ENCODE measurements at regions not wholly inside any gene's neighbourhood (a gene's known extent, or its start where the extent isn't known, plus 50 kb on each side); places are given as distances from the start of the nearest gene placed in this dataset.

DNA sequence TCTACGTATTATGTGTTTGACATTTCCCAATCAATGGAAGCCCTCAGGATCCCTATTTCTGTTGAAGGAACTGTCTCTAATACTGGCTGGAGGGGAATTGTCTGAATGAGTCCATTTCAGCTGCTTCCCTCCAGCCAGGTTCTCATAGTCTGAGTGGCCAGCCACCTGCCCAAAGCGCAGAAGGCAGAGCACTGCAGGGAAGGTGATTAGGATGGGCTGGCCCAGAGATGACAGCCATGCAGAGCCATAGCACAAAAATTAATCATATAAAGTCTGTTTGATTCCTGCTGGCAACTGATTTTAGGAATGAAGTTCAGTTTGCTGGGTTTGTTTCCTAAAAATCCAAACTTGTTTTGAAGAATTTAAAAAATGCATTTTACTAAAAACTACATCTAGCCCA lies 327.1 kb downstream of the ETAA1 start:
- no peak overlapping the region for H3K4me3 ChIP-seq (ENCODE audit: low read length)
- H3K9ac ChIP-seq (ENCODE audit: low read depth, low read length): no peak overlapping the region
- no peaks in the 10 kb centered on the region for H3K27me3 ChIP-seq (ENCODE audit: insufficient read depth, low read length)
- no peaks in the 10 kb centered on the region for H3K36me3 ChIP-seq (ENCODE audit: insufficient read depth, low read depth, low read length)
- no peaks in the 10 kb centered on the region for H3K4me1 ChIP-seq (ENCODE audit: insufficient read depth, low read length)
- H3K27ac ChIP-seq (ENCODE audit: low read length): no peak overlapping the region
- peaks cover 8% of the 10 kb centered on the region for H3K9me3 ChIP-seq (ENCODE audit: insufficient read depth, low read depth, low read length)

GRCh38 chr2:67725731-67726130 lies 328.6 kb downstream of the ETAA1 start:
- no peak overlapping the region for H3K27ac ChIP-seq (ENCODE audit: low read length)
- H3K9me3 ChIP-seq (ENCODE audit: insufficient read depth, low read depth, low read length): peaks cover 8% of the 10 kb centered on the region
- no peaks in the 10 kb centered on the region for H3K27me3 ChIP-seq (ENCODE audit: insufficient read depth, low read length)
- no peaks in the 10 kb centered on the region for H3K4me1 ChIP-seq (ENCODE audit: insufficient read depth, low read length)
- H3K36me3 ChIP-seq (ENCODE audit: insufficient read depth, low read depth, low read length): no peaks in the 10 kb centered on the region
- no peak overlapping the region for H3K4me3 ChIP-seq (ENCODE audit: low read length)
- no peak overlapping the region for H3K9ac ChIP-seq (ENCODE audit: low read depth, low read length)

DNA sequence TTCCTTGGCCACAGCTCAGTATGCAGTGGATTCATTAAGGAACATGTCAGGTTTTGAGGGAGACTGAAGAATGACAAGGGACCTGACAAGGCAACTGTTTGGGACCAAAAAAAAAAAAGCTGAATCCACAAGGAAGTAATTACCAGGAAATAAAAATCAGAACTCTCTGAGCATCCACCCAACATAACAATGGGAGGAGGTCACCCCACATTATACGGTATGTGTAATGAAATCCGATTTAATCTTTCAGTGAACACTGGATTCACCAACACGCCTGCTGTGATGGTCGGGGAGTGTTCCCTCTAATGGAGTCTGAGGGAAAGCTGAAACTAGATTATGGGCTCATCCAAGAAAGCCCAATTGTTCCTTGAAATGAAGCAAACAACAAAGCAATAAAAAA lies 329.3 kb downstream of the ETAA1 start:
- H3K27ac ChIP-seq (ENCODE audit: low read length): no peak overlapping the region
- no peaks in the 10 kb centered on the region for H3K4me1 ChIP-seq (ENCODE audit: insufficient read depth, low read length)
- no peaks in the 10 kb centered on the region for H3K36me3 ChIP-seq (ENCODE audit: insufficient read depth, low read depth, low read length)
- H3K9ac ChIP-seq (ENCODE audit: low read depth, low read length): no peak overlapping the region
- peaks cover 3% of the 10 kb centered on the region; the same call in 1 of the 2 replicates for H3K9me3 ChIP-seq (ENCODE audit: insufficient read depth, low read depth, low read length)
- no peaks in the 10 kb centered on the region for H3K27me3 ChIP-seq (ENCODE audit: insufficient read depth, low read length)
- no peak overlapping the region for H3K4me3 ChIP-seq (ENCODE audit: low read length)

GRCh38 chr2:67727131-67727530 lies 330.0 kb downstream of the ETAA1 start:
- no peaks in the 10 kb centered on the region for H3K36me3 ChIP-seq (ENCODE audit: insufficient read depth, low read depth, low read length)
- H3K9me3 ChIP-seq (ENCODE audit: insufficient read depth, low read depth, low read length): no peaks in the 10 kb centered on the region
- H3K4me1 ChIP-seq (ENCODE audit: insufficient read depth, low read length): no peaks in the 10 kb centered on the region
- no peak overlapping the region for H3K9ac ChIP-seq (ENCODE audit: low read depth, low read length)
- H3K27ac ChIP-seq (ENCODE audit: low read length): no peak overlapping the region
- H3K27me3 ChIP-seq (ENCODE audit: insufficient read depth, low read length): no peaks in the 10 kb centered on the region
- H3K4me3 ChIP-seq (ENCODE audit: low read length): no peak overlapping the region

DNA sequence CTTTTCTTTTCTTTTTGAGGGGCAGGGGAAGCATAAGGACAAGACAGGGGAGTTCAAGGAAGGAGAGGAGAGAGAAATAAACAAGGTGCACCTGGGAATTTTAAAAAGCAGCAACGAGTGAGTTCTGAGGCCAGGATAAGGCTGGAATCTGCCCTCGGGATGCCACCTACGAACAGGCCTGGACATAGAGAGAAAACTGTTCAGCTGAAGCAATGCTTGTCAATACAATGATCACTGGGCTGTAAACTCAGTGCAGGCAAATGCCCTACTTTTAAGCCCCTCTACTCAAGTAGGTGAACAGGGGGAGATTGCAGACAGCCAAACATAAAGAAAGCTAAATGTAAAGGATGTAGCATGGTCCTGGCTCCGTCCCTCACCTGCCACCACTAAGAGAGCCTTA lies 330.5 kb downstream of the ETAA1 start:
- Histone ChIP-seq H3K9me3 (ENCODE audit: insufficient read depth, low read depth, low read length) (no peaks in the 10 kb centered on the region), H3K36me3 (ENCODE audit: insufficient read depth, low read depth, low read length) (no peaks in the 10 kb centered on the region), H3K9ac (ENCODE audit: low read depth, low read length) (no peak overlapping the region), H3K27me3 (ENCODE audit: insufficient read depth, low read length) (no peaks in the 10 kb centered on the region), H3K27ac (ENCODE audit: low read length) (no peak overlapping the region), H3K4me1 (ENCODE audit: insufficient read depth, low read length) (no peaks in the 10 kb centered on the region), H3K4me3 (ENCODE audit: low read length) (no peak overlapping the region)

GRCh38 chr2:67729474-67729873 lies 332.3 kb downstream of the ETAA1 start:
- H3K27ac ChIP-seq (ENCODE audit: low read length): no peak overlapping the region
- H3K4me1 ChIP-seq (ENCODE audit: insufficient read depth, low read length): no peaks in the 10 kb centered on the region
- no peaks in the 10 kb centered on the region for H3K27me3 ChIP-seq (ENCODE audit: insufficient read depth, low read length)
- H3K9ac ChIP-seq (ENCODE audit: low read depth, low read length): no peak overlapping the region
- no peak overlapping the region for H3K4me3 ChIP-seq (ENCODE audit: low read length)
- no peaks in the 10 kb centered on the region for H3K9me3 ChIP-seq (ENCODE audit: insufficient read depth, low read depth, low read length)
- H3K36me3 ChIP-seq (ENCODE audit: insufficient read depth, low read depth, low read length): no peaks in the 10 kb centered on the region

DNA sequence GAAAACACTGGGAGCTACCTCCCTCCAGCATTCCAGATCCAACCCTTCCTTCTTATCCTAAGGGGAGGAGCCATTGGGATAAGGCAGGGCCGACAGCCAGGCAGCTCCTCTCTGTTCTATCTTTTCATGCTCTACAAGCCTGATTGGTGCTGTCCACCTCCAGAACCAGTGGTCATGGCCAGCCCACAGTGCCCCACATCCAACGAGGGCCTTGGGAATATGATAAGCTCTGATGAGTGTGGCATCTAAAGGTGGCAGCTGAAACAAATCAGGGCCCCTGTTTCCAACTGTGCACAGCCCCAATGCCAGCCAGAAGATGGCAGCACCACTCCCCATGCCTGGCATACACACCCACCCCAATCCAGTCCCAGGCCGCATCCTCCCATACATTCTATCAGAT lies 329.3 kb downstream of the C1D start:
- no peaks in the 10 kb centered on the region for H3K4me1 ChIP-seq (ENCODE audit: insufficient read depth, low read length)
- H3K27me3 ChIP-seq (ENCODE audit: insufficient read depth, low read length): no peaks in the 10 kb centered on the region
- no peak overlapping the region for H3K4me3 ChIP-seq (ENCODE audit: low read length)
- H3K9ac ChIP-seq (ENCODE audit: low read depth, low read length): no peak overlapping the region
- no peaks in the 10 kb centered on the region for H3K36me3 ChIP-seq (ENCODE audit: insufficient read depth, low read depth, low read length)
- no peaks in the 10 kb centered on the region for H3K9me3 ChIP-seq (ENCODE audit: insufficient read depth, low read depth, low read length)
- no peak overlapping the region for H3K27ac ChIP-seq (ENCODE audit: low read length)

- Histone ChIP-seq H3K9ac (ENCODE audit: low read depth, low read length) (no peak overlapping the region), H3K27me3 (ENCODE audit: insufficient read depth, low read length) (no peaks in the 10 kb centered on the region), H3K9me3 (ENCODE audit: insufficient read depth, low read depth, low read length) (no peaks in the 10 kb centered on the region), H3K4me3 (ENCODE audit: low read length) (no peak overlapping the region), H3K4me1 (ENCODE audit: insufficient read depth, low read length) (no peaks in the 10 kb centered on the region), H3K36me3 (ENCODE audit: insufficient read depth, low read depth, low read length) (no peaks in the 10 kb centered on the region), H3K27ac (ENCODE audit: low read length) (no peak overlapping the region)
These were observed 310.6 kb downstream of the C1D start for GRCh38 chr2:67752199-67752598.

DNA sequence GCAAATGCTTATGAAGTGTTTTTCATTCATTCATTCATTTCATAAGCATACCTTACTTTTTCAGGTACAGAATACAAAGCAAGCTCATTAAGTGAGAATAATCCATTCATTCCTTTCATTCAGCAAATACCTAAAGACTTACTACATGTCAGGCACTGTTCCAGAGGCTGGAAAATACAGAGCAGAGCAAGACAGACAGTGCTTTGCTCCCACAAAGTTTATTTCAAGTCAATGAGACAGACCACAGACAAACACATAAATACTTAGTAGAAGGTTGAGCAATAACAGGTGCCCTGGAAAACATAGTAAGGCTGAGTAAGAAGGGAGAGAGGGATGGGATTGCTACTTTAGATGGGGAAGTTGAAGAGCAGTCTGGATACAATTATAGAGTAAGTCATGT lies 309.8 kb downstream of the C1D start:
- no peak overlapping the region for H3K9ac ChIP-seq (ENCODE audit: low read depth, low read length)
- H3K36me3 ChIP-seq (ENCODE audit: insufficient read depth, low read depth, low read length): no peaks in the 10 kb centered on the region
- no peaks in the 10 kb centered on the region for H3K27me3 ChIP-seq (ENCODE audit: insufficient read depth, low read length)
- H3K27ac ChIP-seq (ENCODE audit: low read length): no peak overlapping the region
- no peaks in the 10 kb centered on the region for H3K9me3 ChIP-seq (ENCODE audit: insufficient read depth, low read depth, low read length)
- no peak overlapping the region for H3K4me3 ChIP-seq (ENCODE audit: low read length)
- no peaks in the 10 kb centered on the region for H3K4me1 ChIP-seq (ENCODE audit: insufficient read depth, low read length)

DNA sequence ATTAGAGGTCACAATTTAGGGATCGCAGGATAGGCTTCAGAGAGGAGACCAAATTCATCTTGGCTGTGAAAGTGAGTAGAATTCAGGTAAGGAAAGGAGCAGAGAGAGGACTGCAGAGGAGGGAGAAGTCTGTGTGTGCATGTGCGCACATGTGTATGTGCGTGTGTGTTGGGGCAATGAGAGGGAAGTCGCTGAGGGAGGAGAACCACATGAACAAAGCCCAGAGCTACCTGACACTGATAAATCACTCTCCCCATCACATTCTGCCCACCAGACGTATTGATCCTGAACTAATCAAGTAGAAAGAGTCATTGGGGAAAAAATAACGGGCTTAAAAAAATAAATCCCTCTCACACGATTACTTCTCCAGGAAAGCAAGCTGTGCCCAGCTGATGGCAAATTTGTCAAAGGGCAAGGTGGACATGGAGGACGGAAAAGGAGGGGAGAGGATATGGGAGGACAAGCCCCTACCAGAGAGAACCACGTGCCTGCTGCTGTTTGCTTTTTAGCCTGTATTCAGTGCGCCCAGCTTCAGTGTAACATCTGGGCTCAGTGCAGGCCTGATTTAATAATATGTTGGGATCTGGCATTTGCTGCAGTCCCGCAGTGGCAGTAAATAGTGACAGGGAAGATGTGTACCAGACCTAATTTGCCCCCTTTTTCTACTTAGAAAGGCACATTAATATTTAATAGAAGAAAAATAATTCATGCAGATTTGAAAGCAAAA lies 307.5 kb downstream of the C1D start:
- no peaks in the 10 kb centered on the region for H3K4me1 ChIP-seq (ENCODE audit: insufficient read depth, low read length)

GRCh38 chr2:67760995-67761394 lies 301.8 kb downstream of the C1D start:
- Histone ChIP-seq H3K9me3 (ENCODE audit: insufficient read depth, low read depth, low read length) (no peaks in the 10 kb centered on the region), H3K9ac (ENCODE audit: low read depth, low read length) (no peak overlapping the region), H3K36me3 (ENCODE audit: insufficient read depth, low read depth, low read length) (no peaks in the 10 kb centered on the region), H3K4me1 (ENCODE audit: insufficient read depth, low read length) (no peaks in the 10 kb centered on the region), H3K27me3 (ENCODE audit: insufficient read depth, low read length) (no peaks in the 10 kb centered on the region), H3K27ac (ENCODE audit: low read length) (no peak overlapping the region), H3K4me3 (ENCODE audit: low read length) (no peak overlapping the region)

More for the DNA sequence above, 307.5 kb downstream of the C1D start:
- H3K4me3 ChIP-seq (ENCODE audit: low read length): no peak overlapping the region
- no peaks in the 10 kb centered on the region for H3K27me3 ChIP-seq (ENCODE audit: insufficient read depth, low read length)
- H3K27ac ChIP-seq (ENCODE audit: low read length): no peak overlapping the region
- H3K36me3 ChIP-seq (ENCODE audit: insufficient read depth, low read depth, low read length): no peaks in the 10 kb centered on the region
- no peak overlapping the region for H3K9ac ChIP-seq (ENCODE audit: low read depth, low read length)
- H3K9me3 ChIP-seq (ENCODE audit: insufficient read depth, low read depth, low read length): no peaks in the 10 kb centered on the region

GRCh38 chr2:67771380-67771779 lies 291.4 kb downstream of the C1D start:
- Histone ChIP-seq H3K27ac (ENCODE audit: low read length) (no peak overlapping the region), H3K9ac (ENCODE audit: low read depth, low read length) (no peak overlapping the region)

More at GRCh38 chr2:67771380-67771779, 291.4 kb downstream of the C1D start:
- Histone ChIP-seq H3K4me1 (ENCODE audit: insufficient read depth, low read length) (no peaks in the 10 kb centered on the region), H3K27me3 (ENCODE audit: insufficient read depth, low read length) (no peaks in the 10 kb centered on the region), H3K4me3 (ENCODE audit: low read length) (no peak overlapping the region), H3K9me3 (ENCODE audit: insufficient read depth, low read depth, low read length) (no peaks in the 10 kb centered on the region), H3K36me3 (ENCODE audit: insufficient read depth, low read depth, low read length) (no peaks in the 10 kb centered on the region)

All from iPS-20b (cell line).